Astrocyte of the spinal cord (primary cell): ENCODE measurements at regions not wholly inside any gene's neighbourhood (a gene's known extent, or its start where the extent isn't known, plus 50 kb on each side); places are given as distances from the start of the nearest gene placed in this dataset.
A peak's percentile ranks its signal among the peaks of the same experiment; 100 is the strongest.

Experiments used
- DNase-seq: peaks from one replicate; pipeline ENCODE4 v3.0.0; 2011; ENCODE audit warnings: low read depth, low spot score
- H3K4me3 ChIP-seq: 2 replicates; pipeline ENCODE4 v1.5.1; 2011; ENCODE audit warnings: low read depth, mild to moderate bottlenecking, low read length, moderate library complexity
- in situ Hi-C: cut with HindIII; loops from 2 replicates; pipeline ENCODE4 v1.10.0; 2017; ENCODE audit warnings: low sequenced_read_pairs
- TF ChIP-seq, protein P1 (sequence below): IDR thresholded peaks from 2 replicates; pipeline ENCODE4 v1.5.1; 2012; ENCODE audit warnings: low read depth, mild to moderate bottlenecking, low read length, inconsistent platforms

GRCh38 chr6:81942067-81942370, 189.5 kb upstream of the TENT5A start:
- in situ Hi-C loops = no loop called here
- no peak for DNase-seq
- no peak overlapping the region for H3K4me3 ChIP-seq
- TF ChIP-seq, protein P1, sequence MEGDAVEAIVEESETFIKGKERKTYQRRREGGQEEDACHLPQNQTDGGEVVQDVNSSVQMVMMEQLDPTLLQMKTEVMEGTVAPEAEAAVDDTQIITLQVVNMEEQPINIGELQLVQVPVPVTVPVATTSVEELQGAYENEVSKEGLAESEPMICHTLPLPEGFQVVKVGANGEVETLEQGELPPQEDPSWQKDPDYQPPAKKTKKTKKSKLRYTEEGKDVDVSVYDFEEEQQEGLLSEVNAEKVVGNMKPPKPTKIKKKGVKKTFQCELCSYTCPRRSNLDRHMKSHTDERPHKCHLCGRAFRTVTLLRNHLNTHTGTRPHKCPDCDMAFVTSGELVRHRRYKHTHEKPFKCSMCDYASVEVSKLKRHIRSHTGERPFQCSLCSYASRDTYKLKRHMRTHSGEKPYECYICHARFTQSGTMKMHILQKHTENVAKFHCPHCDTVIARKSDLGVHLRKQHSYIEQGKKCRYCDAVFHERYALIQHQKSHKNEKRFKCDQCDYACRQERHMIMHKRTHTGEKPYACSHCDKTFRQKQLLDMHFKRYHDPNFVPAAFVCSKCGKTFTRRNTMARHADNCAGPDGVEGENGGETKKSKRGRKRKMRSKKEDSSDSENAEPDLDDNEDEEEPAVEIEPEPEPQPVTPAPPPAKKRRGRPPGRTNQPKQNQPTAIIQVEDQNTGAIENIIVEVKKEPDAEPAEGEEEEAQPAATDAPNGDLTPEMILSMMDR = no peak

GRCh38 chr6:81940451-81940985, 188.0 kb upstream of the TENT5A start:
- TF ChIP-seq, protein P1 = no peak
- in situ Hi-C loops = no loop called here
- no peak for DNase-seq
- H3K4me3 ChIP-seq = no peak overlapping the region

- DNase-seq = no peak
- in situ Hi-C loops = no loop called here
- TF ChIP-seq, protein P1 = no peak
- H3K4me3 ChIP-seq = no peak overlapping the region
Measured at GRCh38 chr6:81939766-81940165, 187.3 kb upstream of the TENT5A start.

DNA sequence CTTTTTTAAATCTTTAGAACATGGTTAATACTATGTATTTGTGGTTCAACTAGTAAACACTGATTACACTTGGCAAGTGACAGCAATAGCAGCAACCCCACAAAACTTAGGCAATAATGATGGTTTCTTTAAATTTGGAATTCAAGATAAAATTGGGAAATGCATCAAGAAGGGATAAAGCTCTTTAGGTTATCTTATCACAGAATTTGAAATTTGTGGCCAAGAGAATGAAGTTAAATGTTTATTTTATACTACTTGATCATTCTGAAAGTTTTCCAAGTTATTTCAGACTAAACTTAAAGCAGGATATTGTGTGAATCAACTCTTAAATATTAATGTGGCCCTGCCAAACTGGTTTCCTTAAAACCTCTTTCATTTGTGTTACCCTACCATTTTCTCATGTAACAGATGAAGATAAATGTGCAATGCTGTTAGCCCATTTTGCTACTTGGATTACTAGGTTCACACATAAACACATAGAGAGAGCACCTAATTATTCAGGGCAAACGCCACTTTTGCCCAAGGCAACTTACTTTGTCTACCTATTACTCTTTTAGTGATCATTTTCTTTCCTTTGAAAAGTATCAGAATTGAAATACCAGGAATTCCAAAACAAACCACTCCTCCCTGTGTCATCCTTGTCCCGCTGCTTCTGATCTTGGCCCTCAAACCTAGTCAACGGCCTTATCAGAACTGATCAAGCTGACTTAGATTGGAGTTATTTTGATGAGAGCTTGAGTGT, 186.7 kb upstream of the TENT5A start:
- DNase-seq = peak; percentile 53
- in situ Hi-C loops = no loop called here
- H3K4me3 ChIP-seq = no peak overlapping the region

DNA sequence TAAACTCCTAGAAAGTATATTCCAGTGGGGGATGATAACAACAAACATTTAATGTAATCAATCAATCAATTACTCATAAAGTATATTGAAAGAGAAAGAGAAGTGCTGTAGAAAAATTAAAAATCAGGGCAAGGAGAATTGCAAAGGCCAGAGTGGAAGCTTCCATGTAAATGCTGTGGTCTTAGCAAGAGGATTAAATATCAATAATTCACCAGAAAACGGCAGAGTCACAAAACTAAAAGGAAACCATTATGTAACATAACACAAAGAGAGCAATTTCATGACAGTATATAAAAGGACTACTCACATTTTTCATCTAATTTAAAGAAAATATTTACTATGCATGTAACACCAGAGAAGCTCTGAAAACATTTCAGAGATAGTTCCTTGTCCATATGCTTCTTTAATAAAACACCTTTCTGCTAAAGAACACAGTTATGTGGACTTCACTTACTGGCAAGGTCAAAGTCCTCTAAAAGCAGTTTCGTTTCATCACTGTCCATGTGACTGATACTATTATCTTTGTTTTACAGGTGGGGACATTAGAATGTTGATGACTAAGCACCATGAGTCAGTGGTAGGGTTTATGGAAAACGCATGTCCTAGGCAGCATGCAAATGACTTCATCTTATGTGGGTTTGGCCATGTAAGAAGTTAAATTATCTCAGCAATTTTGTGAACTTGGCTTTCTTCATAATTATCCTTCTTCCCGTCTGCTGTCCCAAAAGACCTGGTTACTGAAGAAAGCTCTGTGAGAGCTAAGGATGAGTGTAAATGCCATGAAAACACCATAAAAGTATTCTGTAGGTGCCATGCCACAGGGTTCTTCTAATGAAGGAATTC, 185.8 kb upstream of the TENT5A start:
- DNase-seq = peak; percentile 91
- in situ Hi-C loops = no loop called here
- TF ChIP-seq, protein P1 = no peak
- H3K4me3 ChIP-seq = no peak overlapping the region

More for the DNA sequence above, 186.7 kb upstream of the TENT5A start:
- TF ChIP-seq, protein P1 = no peak

DNA sequence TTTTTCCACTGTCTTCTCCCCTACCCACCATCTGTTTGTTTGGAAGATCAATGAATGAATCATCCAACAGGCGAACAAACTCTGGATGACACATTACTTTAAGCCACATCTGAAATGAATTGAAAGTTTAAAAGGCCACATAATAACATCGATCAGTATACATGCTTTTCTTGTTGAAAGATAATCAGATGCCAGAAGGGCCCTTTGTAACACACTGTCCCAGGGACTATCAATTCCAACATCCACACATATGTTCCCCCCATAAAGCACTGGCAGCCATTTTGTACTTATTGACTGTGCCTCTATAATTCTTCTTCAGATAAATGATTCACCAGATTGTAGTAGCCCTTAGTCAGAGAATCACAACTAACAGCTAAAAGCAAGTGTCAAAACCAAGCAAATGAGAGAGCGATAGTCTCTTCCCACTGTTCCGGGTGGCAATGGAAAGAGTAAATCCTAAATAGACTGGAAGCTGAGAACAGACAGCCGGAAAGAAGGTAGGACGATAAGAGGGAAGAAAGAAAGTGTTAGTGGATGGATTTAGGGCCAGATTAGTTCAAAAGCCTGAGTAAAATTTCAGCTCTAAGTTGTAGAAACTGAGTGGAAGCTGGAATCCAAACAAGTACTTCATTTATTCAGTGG, 184.9 kb upstream of the TENT5A start:
- TF ChIP-seq, protein P1 = no peak
- in situ Hi-C loops = no loop called here
- DNase-seq = peak; percentile 61
- no peak overlapping the region for H3K4me3 ChIP-seq
